CD4-positive, alpha-beta T cell treated with Interleukin-6 for 4 hours (primary cell): ENCODE measurements at regions not wholly inside any gene's neighbourhood (a gene's known extent, or its start where the extent isn't known, plus 50 kb on each side); places are given as distances from the start of the nearest gene placed in this dataset.

Experiments
- DNase-seq: peaks from one replicate; pipeline ENCODE4 v3.0.0-alpha.2; 2020; ENCODE audit warnings: mixed read lengths

GRCh38 chr4:129167640-129168260 is 71.8 kb downstream of the C4orf33 start:
- DNase-seq: no peak

GRCh38 chr4:129172181-129172580 is 76.2 kb downstream of the C4orf33 start:
- DNase-seq: no peak

DNA sequence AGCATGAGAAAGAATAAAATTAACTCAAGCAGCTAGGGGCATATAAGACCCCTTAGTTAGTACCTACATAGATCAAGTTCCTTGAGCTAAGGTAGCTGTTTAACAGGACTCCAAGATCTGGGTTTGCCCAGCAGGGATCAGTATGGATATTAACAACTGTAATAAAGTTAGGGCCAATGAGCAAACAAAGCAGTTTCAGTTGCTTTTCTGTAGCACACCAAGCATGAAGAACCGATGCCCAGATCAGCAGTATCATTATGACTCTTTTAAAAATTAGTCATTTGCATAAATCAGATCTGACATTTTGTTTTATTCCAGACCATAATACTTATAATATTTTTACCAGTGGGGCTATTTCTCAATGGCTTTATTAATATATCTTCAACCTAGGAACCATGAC is 80.9 kb downstream of the C4orf33 start:
- no peak for DNase-seq

DNA sequence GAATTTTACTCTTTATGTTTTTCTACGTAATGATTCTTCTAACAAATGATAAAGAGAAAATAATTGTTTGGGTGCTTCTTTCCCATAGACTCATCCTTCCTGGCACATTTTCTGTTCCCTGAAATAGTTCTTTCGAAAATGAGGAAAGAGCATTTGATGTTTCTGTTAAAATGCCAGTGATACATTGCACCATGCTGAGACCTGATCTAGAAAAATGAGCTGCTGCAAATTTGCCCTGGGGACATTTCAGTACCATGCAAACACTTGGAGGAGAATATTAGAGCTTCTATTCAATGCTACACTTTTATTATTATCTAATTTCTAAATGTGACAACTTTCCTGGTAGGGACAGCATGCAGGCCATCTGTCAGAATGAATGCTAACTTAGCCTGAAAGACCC is 83.3 kb downstream of the C4orf33 start:
- DNase-seq: no peak

GRCh38 chr4:129189630-129190029 is 93.7 kb downstream of the C4orf33 start:
- no peak for DNase-seq

DNA sequence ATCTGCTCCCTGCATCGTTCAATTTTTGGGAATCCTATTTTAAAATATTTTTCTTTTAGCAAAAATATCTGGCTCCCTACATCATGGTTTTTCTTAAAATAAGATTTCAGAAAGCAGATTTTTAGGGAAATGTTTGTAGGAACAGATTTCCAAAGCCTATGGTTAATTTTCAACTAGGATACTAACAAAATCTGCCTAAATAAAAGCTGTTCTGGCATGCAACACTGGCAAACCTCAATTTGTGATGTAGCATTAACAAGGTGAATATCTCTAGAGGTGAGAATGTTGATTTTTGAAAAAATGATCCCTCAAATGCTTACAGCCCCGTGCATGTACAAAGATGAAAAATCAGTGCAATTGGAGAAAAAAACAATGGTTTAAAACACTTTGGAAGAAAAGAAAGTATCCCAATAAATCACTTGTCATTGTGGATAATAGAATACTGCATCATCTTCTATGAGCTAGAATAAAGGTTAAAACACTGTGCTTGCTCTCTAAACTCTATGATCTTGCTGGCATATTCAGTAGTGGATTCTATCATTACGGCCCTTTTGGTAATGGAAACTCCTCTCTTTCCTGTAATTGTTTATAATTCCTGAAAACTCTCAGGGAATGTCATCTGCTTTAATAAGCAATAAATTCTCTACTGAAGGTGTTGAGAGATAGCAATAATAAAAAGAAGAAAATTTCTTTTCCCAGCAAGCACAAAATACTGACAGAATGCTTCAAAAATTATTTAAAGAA is 97.6 kb downstream of the C4orf33 start:
- DNase-seq: no peak

- DNase-seq: no peak
Measured at GRCh38 chr4:129208481-129208880, 112.5 kb downstream of the C4orf33 start.

DNA sequence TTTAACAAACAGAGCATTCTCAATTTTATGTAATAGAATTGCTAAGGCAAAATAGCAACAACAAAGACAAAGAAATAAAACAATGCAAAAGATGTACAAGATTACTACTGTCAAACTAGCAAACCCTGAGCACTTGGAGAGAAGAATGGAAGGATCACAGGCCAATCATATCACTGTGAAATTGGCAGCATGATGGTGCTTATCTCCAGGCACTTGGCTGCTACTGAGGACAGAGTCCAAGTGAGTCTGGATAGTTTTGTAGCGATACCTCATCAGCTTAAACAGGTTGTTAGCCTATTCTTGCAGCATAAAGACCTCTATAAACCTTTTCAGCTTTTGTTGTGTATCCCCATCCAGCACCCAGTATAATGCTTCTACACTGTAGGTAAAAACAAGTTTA is 117.7 kb downstream of the C4orf33 start:
- no peak for DNase-seq

DNA sequence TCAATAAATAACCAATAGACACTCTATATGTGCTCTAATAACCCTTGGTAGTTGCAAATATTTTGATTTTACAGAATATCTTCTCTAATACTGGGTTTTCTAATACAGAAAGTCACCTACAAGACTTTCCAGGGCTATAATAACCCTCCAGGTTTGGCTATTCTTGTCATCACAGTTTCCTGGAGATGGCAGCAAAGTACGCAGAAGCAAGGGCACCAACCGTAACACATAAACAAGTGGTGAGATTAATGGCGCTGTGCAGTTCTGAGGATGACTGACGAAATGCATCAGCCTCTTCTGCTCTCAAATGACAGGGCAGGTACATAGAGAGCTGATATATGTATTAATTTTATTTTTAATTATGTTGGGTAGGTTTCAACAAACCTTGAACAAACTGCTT is 122.4 kb downstream of the C4orf33 start:
- no peak for DNase-seq

DNA sequence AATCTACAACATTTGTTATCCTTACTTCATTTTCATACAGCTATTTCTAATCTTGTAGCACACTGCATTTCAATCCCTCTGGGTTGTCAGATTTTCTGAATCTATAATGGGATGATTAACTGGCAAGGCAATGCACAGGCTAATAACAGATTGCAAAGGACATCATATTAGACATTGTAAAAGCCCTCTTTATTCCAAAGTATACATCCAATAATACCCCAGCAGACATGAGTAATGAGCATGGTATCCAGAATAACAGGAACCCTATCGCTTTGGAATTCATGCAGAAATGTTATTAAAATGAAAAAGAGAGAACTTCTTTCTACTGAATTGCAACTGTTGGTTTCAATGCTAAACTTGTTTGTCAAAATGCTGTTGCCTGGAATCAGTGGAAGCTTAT is 122.9 kb downstream of the C4orf33 start:
- DNase-seq: no peak

GRCh38 chr4:129220254-129220653 is 124.3 kb downstream of the C4orf33 start:
- DNase-seq: no peak

- DNase-seq: no peak
Measured at GRCh38 chr4:129223945-129224344, 128.0 kb downstream of the C4orf33 start.

- DNase-seq: no peak
Measured at GRCh38 chr4:129230846-129231245, 134.9 kb downstream of the C4orf33 start.

GRCh38 chr4:129231945-129232588 is 136.1 kb downstream of the C4orf33 start:
- no peak for DNase-seq

DNA sequence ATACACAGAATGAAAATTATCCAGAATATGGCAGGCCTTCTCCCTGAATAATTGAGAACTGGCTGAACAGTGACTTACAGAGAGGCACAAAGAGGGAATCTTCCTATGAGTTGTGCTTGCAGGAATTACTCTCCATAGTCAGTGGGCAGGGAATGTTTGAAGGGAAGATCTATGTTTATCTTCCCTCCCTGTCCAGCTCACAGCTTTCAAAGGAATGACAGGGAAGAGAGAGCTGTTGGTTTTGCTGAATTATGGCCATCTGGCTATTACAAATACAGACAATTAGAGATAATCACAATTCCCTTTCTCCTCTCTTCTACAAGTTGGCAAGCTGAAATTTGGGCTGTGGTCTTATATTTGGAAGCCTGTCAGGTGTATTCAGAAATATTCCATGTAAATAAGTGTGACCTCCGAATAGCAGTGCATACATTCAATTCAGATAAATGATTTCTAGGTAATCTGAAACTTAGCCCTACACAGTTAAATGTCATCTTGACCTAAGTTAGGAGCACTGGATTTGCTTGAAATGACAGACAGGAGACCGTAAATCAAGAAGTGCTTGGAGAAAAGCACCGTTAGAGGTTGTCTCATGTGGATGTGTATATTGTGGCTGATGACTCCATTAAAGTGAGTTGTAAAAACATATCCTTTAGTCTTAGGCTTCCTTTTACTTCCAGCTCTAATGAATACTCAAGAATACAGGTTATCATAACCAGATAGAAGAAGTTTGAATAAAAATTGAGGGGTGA is 136.8 kb downstream of the C4orf33 start:
- no peak for DNase-seq

- DNase-seq: no peak
Measured at GRCh38 chr4:129233691-129234090, 137.7 kb downstream of the C4orf33 start.

- DNase-seq: no peak
Measured at GRCh38 chr4:129236351-129236750, 140.4 kb downstream of the C4orf33 start.

GRCh38 chr4:129239088-129239487 is 143.1 kb downstream of the C4orf33 start:
- DNase-seq: no peak

GRCh38 chr4:129240816-129241215 is 144.9 kb downstream of the C4orf33 start:
- DNase-seq: no peak

- DNase-seq: no peak
Measured at GRCh38 chr4:129246145-129246544, 150.2 kb downstream of the C4orf33 start.

DNA sequence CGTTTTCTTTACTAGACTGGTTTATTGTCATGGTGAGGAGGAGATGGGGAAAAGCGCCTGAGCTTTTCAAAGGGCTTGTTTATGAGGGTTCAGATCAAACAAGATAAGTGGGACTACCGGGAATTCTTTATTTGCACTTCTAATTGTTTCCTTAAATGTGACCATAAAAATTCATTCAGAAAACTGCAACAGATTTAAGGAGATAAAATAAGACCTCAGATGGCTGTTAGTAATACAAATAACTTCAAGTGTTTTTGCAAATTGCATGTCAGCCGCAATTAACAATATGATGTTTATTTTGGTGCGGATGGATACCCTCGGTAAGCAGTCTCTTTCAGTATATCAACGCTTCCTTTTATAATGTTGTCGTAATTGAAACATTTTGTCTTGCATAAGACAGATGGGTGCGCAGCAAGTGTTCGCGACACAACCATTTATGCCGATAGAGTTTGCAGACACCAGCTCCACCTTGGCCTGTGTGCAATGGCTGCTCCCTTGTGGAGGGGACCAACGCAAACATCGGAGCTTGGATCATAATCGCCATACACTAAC is 151.0 kb downstream of the C4orf33 start:
- no peak for DNase-seq

DNA sequence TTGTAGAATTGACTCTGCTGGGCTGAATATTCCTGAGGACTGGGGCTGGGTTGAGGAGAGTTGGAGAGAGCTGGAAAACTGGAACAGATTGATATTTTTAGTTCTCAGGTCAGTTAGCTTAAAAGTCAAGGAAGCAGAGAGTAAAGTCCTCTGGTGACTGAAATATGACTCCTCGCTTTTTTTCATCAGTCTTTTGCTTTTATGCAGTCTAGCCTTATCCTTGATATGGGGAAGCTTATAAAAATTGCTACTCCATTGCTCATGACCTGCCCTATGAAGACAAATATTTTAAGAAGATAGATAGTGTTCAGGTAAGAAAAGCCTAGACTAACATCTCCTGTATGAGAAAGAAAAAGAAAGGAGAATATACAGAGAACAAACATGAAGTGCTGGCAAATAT is 152.7 kb downstream of the C4orf33 start:
- DNase-seq: no peak

GRCh38 chr4:129254126-129254525 is 158.2 kb downstream of the C4orf33 start:
- no peak for DNase-seq
